GM21717 (cell line): ENCODE measurements at regions not wholly inside any gene's neighbourhood (a gene's known extent, or its start where the extent isn't known, plus 50 kb on each side); places are given as distances from the start of the nearest gene placed in this dataset.

Experiments used
- ATAC-seq: cut with Tn5 transposase; IDR thresholded peaks from one replicate; pipeline ENCODE4 v1.9.1; 2021; ENCODE audit warnings: mild to moderate bottlenecking, moderate library complexity; ENCODE audit not compliant: unreplicated experiment

GRCh38 chr11:128367573-128367972, 219.8 kb downstream of the ETS1 start:
- ATAC-seq, result peak; percentile 89

GRCh38 chr11:128365044-128365443, 222.3 kb downstream of the ETS1 start:
- ATAC-seq, result no peak

- ATAC-seq, result no peak
Measured at GRCh38 chr11:128361451-128362020, 225.8 kb downstream of the ETS1 start.

DNA sequence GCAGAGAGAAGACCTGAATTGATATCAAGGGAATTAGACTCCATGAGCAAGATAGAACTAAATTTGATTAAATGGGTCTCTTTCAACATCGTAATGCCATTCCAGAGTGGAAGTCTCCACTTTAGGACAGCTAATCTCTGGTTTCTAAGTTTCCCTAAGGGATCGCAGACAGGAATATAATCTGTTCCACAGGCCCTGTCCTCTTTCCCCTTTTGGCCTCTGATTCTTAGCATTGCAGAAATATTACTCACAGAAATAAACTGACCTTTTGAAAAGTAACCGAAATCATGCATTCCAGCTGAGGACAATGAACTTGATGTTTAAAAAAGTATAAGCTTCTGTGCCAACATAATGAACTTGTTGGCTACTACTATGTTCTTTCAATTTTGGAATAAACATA, 227.8 kb downstream of the ETS1 start:
- no peak for ATAC-seq

DNA sequence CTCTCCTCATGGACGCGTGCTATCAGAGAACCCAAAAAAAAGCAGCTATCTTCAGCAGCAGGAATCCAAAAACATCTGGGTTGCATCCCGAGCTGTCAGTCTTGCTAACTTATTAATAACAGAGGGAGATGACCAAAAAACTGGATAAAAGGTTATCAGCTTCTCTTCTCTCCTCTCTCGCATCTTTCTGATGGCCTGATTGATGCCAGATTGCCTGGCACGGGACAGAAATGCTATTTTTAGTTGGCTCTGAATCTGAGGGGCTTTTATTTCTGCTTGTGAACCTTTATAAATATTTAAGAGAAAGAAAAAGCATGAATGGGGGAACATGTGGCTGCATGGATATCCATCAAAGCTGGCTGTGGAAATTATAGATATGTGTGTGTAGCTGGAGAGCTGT, 230.3 kb downstream of the ETS1 start:
- no peak for ATAC-seq

DNA sequence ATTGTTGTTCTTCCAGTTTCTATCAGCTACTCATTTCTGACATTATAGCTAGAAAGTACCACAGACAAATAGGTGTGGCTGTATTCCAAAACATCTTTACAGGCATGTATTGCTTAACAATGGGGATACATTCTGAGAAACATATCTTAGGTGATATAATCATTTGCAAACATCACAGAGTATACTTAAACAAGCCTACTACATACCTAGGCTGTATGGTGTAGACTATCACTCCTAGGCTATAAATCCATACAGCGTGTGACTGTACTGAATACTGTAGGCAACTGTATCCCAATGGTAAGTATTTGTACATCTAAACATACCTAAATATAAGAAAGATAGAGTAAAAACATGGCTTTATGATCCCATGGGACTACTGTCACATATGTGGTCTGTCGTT, 231.8 kb downstream of the ETS1 start:
- ATAC-seq, result no peak

DNA sequence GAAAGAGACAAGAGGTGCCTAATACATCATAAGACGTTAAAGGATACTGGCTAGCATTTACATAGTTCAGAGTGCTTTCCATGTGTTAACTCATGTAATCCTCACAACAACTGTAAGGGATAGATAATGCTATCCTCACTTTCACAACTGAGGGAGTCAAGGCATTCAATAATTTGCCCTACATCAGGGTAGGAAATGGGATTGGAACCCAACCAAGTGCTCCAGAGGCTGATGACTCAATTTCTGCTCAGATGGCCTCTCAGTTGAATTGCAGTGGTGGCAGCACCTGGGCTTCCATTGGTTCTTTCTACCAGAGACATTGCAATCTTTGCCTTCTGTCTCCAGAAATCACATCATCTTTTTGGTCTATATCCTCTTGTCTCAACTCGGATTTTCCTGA, 232.9 kb downstream of the ETS1 start:
- ATAC-seq, result no peak

GRCh38 chr11:128351168-128351567, 236.2 kb downstream of the ETS1 start:
- ATAC-seq, result no peak

- ATAC-seq, result no peak
Measured at GRCh38 chr11:128349650-128350299, 237.6 kb downstream of the ETS1 start.

DNA sequence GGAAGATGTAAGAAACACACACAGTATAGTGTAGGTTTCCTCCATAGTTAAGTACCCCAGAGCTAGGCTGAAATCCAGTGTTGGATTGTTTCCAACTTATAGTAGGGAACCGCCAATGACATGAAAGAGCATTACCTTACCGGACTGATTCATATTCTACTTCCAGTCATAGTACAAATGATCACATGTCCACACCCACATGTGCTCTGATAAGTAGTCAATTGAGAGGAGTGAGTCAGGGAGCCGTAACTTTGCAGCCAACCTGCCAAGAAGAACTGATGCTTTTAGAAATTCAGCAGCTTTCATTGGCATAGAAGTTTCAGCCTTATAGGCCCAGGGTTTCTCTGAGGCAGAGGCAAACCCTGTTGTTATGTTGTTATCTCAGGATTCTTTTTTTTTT, 240.6 kb downstream of the ETS1 start:
- no peak for ATAC-seq

DNA sequence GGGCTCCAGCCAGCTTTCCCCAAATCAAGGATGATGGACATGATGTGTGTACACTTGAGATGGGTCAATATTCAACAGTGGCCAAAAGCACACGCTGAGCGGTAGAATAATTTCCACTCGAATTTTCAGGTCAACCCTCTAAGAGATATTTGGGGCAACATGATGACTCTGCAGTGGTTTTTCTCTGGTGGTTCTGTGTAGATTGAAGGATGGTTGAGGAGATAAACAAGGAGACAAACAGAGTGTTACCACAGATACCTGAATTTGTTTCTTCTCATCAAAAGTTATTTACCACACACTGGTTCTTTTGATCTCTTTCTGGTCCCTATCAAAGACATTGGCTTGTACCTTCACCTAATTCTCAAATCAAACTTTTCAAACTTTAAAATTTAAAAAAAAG, 242.0 kb downstream of the ETS1 start:
- ATAC-seq, result no peak

- ATAC-seq, result no peak
Measured at GRCh38 chr11:128343870-128344269, 243.5 kb downstream of the ETS1 start.

DNA sequence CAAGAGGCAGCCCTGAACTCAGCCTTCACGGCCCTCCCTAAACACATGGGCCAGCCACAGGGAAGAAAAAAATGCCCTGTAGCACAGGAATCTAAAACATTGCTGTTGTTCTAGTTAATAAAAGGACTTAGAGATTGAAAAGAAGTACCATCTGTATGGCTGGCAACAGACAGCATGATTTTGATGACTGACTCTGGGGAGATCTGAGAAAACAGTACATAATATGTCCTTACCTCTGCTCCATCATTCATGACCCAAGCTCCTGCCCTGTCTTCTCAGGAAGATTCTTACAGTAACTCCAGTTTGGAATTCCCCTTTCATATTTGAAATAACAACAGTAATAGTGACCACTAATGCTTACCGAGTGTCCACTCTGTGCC, 244.2 kb downstream of the ETS1 start:
- ATAC-seq, result peak; percentile 31

DNA sequence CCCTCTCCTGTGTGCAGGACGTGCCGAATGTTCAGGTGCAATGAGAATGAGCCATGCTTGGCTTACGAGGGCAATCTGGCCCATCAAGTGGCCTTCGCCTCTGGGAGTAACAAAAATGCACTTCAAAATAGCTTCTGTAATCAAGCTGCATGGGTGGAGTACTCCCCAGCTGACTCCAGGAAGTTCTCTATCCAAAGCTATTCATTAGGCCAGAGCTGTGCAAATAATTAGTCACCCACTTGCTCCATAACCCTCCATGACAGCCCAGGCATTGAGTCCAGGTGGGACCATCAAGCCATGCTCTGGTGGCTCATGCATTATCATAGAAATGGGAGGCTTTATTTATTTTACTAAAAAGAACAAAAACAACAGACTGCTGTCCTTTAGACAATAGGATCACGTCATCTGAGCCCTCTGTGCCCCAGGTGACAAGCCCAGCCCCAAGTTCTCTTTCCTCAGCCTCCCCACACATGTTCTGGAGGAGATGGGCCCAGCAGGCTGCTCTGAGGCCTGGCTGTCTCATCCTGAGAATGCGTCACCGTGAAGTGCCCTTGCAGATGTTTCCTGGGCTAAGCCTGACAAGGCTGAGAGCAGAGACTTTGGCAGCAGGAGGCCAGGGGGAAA, 244.7 kb downstream of the ETS1 start:
- peak; percentile 93 for ATAC-seq

- ATAC-seq, result no peak
Measured at GRCh38 chr11:128341280-128342248, 245.8 kb downstream of the ETS1 start.

- no peak for ATAC-seq
Measured at GRCh38 chr11:128339792-128340191, 247.6 kb downstream of the ETS1 start.

DNA sequence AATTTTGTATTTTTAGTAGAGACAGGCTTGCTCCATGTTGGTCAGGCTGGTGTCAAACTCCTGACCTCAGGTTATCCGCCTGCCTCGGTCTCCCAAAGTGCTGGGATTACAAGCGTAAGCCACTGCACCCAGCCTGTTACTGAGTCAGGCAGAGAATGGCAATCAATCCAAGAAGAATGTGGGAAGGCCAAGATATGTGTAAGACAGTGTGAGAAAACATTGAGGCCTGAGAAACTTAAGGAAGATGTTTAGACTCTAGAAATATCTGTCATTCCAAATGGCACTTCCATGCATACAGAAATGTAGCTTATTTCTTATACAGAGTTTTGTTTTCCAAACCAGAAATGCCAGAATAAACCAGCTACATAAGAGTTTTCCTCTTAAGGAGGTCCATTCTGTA, 248.5 kb downstream of the ETS1 start:
- ATAC-seq, result no peak

- no peak for ATAC-seq
Measured at GRCh38 chr11:128336203-128336602, 251.2 kb downstream of the ETS1 start.

DNA sequence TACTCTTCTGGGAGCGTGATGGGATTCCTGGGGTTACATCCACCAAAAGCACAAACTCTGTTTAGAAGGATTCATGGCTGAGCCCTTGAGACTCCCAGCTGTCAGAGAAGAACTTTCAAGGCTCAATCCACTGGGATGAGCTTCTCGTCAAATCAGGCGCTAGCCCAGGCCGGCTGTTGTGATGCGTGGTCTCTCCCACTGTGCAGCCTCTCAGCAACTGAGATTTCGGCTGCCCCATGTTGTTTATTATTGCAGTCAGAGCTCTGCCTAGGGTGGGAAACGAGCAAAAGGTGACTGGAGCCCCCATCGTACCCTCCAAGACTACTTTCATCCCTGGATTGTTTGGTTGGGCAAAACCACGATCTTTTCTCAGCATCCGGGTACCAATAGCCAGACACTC, 251.6 kb downstream of the ETS1 start:
- no peak for ATAC-seq

GRCh38 chr11:128334311-128335044, 252.9 kb downstream of the ETS1 start:
- no peak for ATAC-seq

GRCh38 chr11:128331317-128331716, 256.0 kb downstream of the ETS1 start:
- ATAC-seq, result no peak
